ENCODE measurements at regions not wholly inside any gene's neighbourhood (a gene's known extent, or its start where the extent isn't known, plus 50 kb on each side); places are given as distances from the start of the nearest gene placed in this dataset.

DNA sequence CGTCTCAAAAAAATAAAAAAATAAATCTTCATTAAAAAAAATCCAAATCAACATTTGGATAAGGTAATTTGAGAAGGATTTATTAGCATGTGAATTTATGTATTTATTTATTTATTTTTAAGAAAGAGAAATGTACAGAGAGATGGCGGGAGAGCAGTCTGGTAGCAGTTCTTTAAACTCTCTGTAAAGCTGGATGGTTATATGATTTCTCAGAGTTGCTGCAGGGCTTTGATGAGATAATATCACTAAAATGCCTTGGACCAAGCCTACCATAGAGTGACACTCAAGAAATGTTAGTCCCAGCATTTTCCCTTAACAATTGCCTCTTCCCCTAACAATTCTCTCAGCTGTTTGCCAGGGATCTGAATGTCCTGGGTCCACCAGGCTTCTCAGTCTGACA is 103.4 kb upstream of the LNX1 start:
- Histone ChIP-seq H4K20me1 (ENCODE audit: insufficient read depth, low read length) (no peaks in the 10 kb centered on the region), H3K4me2 (ENCODE audit: low read length) (no peak overlapping the region), H3K4me1 (ENCODE audit: insufficient read depth, low read length) (no peaks in the 10 kb centered on the region), H3K9me3 (ENCODE audit: insufficient read depth, low read depth, low read length) (no peaks in the 10 kb centered on the region), H3K9ac (ENCODE audit: low read length) (no peak overlapping the region), H3K36me3 (ENCODE audit: insufficient read depth, low read length) (no peaks in the 10 kb centered on the region), H2AFZ (ENCODE audit: low read depth, low read length) (no peak overlapping the region), H3K27me3 (ENCODE audit: insufficient read depth, low read length) (no peaks in the 10 kb centered on the region), H3K79me2 (ENCODE audit: insufficient read depth, low read length) (no peaks in the 10 kb centered on the region), H3K27ac (ENCODE audit: low read depth, low read length) (no peak overlapping the region), H3K4me3 (ENCODE audit: insufficient read depth, low read depth, low read length) (no peak overlapping the region)
- no peak for TF ChIP-seq EZH2 (IDR thresholded peaks at IDR 0.05; ENCODE audit: insufficient read depth, low read length)
- TF ChIP-seq, protein P1, sequence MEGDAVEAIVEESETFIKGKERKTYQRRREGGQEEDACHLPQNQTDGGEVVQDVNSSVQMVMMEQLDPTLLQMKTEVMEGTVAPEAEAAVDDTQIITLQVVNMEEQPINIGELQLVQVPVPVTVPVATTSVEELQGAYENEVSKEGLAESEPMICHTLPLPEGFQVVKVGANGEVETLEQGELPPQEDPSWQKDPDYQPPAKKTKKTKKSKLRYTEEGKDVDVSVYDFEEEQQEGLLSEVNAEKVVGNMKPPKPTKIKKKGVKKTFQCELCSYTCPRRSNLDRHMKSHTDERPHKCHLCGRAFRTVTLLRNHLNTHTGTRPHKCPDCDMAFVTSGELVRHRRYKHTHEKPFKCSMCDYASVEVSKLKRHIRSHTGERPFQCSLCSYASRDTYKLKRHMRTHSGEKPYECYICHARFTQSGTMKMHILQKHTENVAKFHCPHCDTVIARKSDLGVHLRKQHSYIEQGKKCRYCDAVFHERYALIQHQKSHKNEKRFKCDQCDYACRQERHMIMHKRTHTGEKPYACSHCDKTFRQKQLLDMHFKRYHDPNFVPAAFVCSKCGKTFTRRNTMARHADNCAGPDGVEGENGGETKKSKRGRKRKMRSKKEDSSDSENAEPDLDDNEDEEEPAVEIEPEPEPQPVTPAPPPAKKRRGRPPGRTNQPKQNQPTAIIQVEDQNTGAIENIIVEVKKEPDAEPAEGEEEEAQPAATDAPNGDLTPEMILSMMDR (IDR thresholded peaks at IDR 0.05; ENCODE audit: insufficient read depth, low read depth, low read length): no peak
- Mint-ChIP-seq H3K36me3 (ENCODE audit: low read depth, unreplicated experiment) (no peaks in the 10 kb centered on the region), H3K9me3 (ENCODE audit: unreplicated experiment) (no peaks in the 10 kb centered on the region), H3K27ac (ENCODE audit: unreplicated experiment) (no peak overlapping the region), H3K27me3 (ENCODE audit: low read depth, unreplicated experiment) (no peaks in the 10 kb centered on the region), H3K4me1 (ENCODE audit: low read depth, unreplicated experiment) (no peaks in the 10 kb centered on the region), H3K4me3 (ENCODE audit: unreplicated experiment) (no peak overlapping the region)
- no peak for DNase-seq (ENCODE audit: low read depth)
- no peak for FAIRE-seq

DNA sequence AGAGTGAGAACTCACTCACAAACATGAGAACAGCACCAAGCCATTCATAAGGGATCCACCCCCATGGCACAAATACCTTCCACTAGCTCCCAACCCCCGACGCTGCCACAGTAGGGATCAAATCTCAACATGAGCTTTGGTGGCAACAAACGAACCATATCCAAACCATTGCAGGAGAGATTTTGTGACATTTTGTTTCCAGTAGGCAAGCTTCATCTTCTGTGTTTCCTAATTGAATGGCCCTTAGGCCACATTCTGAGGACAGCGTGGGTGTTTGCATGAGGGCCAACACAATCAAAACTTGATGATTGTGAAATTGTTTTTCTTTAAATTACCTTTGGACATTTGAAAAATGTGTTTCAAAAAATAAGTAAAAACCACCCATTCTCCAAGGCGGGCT is 102.6 kb upstream of the LNX1 start:
- DNase-seq (ENCODE audit: low read depth) (no peak), FAIRE-seq (no peak)
- no peaks in the 10 kb centered on the region for H3K9me3 Mint-ChIP-seq (ENCODE audit: unreplicated experiment)
- Histone ChIP-seq H2AFZ (ENCODE audit: low read depth, low read length) (no peak overlapping the region), H3K36me3 (ENCODE audit: insufficient read depth, low read length) (no peaks in the 10 kb centered on the region), H3K4me3 (ENCODE audit: insufficient read depth, low read depth, low read length) (no peak overlapping the region), H3K27me3 (ENCODE audit: insufficient read depth, low read length) (no peaks in the 10 kb centered on the region), H3K9me3 (ENCODE audit: insufficient read depth, low read depth, low read length) (no peaks in the 10 kb centered on the region), H3K27ac (ENCODE audit: low read depth, low read length) (no peak overlapping the region), H3K4me1 (ENCODE audit: insufficient read depth, low read length) (peaks cover 5% of the 10 kb centered on the region), H3K4me2 (ENCODE audit: low read length) (no peak overlapping the region), H4K20me1 (ENCODE audit: insufficient read depth, low read length) (no peaks in the 10 kb centered on the region), H3K9ac (ENCODE audit: low read length) (no peak overlapping the region), H3K79me2 (ENCODE audit: insufficient read depth, low read length) (no peaks in the 10 kb centered on the region)
- H3K27ac Mint-ChIP-seq (ENCODE audit: unreplicated experiment): no peak overlapping the region
- H3K27me3 Mint-ChIP-seq (ENCODE audit: low read depth, unreplicated experiment): no peaks in the 10 kb centered on the region
- H3K4me1 Mint-ChIP-seq (ENCODE audit: low read depth, unreplicated experiment): peaks cover 5% of the 10 kb centered on the region
- H3K4me3 Mint-ChIP-seq (ENCODE audit: unreplicated experiment): no peak overlapping the region
- TF ChIP-seq, protein P1 (IDR thresholded peaks at IDR 0.05; ENCODE audit: insufficient read depth, low read depth, low read length): no peak
- TF ChIP-seq EZH2 (IDR thresholded peaks at IDR 0.05; ENCODE audit: insufficient read depth, low read length): no peak
- no peaks in the 10 kb centered on the region for H3K36me3 Mint-ChIP-seq (ENCODE audit: low read depth, unreplicated experiment)

DNA sequence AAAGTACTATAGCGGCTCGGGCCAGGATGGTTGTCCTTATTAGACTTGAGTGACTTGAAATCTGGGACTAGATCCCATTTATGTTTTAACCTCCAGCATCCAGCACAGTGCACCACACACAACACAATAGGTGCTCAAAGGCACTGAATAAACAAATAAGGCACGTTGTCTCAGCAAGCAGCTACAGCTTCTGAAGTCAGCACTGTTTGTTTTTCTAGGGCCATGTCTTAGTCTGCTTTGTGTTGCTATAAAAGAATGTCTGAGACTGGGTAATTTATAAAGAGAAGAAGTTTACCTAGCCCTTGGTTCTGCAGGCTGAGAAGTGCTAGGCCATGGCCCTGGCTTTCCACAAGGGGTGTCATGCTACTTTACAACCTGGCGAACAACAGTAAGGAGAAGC is 102.1 kb upstream of the LNX1 start:
- Histone ChIP-seq H3K9me3 (ENCODE audit: insufficient read depth, low read depth, low read length) (no peaks in the 10 kb centered on the region), H3K27me3 (ENCODE audit: insufficient read depth, low read length) (no peaks in the 10 kb centered on the region), H3K4me3 (ENCODE audit: insufficient read depth, low read depth, low read length) (no peak overlapping the region), H4K20me1 (ENCODE audit: insufficient read depth, low read length) (no peaks in the 10 kb centered on the region), H2AFZ (ENCODE audit: low read depth, low read length) (no peak overlapping the region), H3K4me2 (ENCODE audit: low read length) (no peak overlapping the region), H3K4me1 (ENCODE audit: insufficient read depth, low read length) (peaks cover 9% of the 10 kb centered on the region), H3K27ac (ENCODE audit: low read depth, low read length) (no peak overlapping the region), H3K9ac (ENCODE audit: low read length) (no peak overlapping the region), H3K79me2 (ENCODE audit: insufficient read depth, low read length) (no peaks in the 10 kb centered on the region), H3K36me3 (ENCODE audit: insufficient read depth, low read length) (no peaks in the 10 kb centered on the region)
- no peak overlapping the region for H3K27ac Mint-ChIP-seq (ENCODE audit: unreplicated experiment)
- H3K9me3 Mint-ChIP-seq (ENCODE audit: unreplicated experiment): no peaks in the 10 kb centered on the region
- no peak for DNase-seq (ENCODE audit: low read depth)
- no peaks in the 10 kb centered on the region for H3K36me3 Mint-ChIP-seq (ENCODE audit: low read depth, unreplicated experiment)
- peaks cover 8% of the 10 kb centered on the region for H3K4me1 Mint-ChIP-seq (ENCODE audit: low read depth, unreplicated experiment)
- TF ChIP-seq, protein P1 (IDR thresholded peaks at IDR 0.05; ENCODE audit: insufficient read depth, low read depth, low read length): no peak
- TF ChIP-seq EZH2 (IDR thresholded peaks at IDR 0.05; ENCODE audit: insufficient read depth, low read length): no peak
- no peaks in the 10 kb centered on the region for H3K27me3 Mint-ChIP-seq (ENCODE audit: low read depth, unreplicated experiment)
- no peak overlapping the region for H3K4me3 Mint-ChIP-seq (ENCODE audit: unreplicated experiment)
- no peak for FAIRE-seq
